HG03135 (cell line): ENCODE measurements at regions not wholly inside any gene's neighbourhood (a gene's known extent, or its start where the extent isn't known, plus 50 kb on each side); places are given as distances from the start of the nearest gene placed in this dataset.

ENCODE experiments used
- ATAC-seq: cut with Tn5 transposase; IDR thresholded peaks from one replicate; pipeline ENCODE4 v1.9.1; 2021; ENCODE audit warnings: mild to moderate bottlenecking, moderate library complexity; ENCODE audit not compliant: unreplicated experiment

- no peak for ATAC-seq
These were observed 227.7 kb upstream of the B3GAT1 start for GRCh38 chr11:134639586-134640330.

GRCh38 chr11:134638796-134639430 lies 226.9 kb upstream of the B3GAT1 start:
- no peak for ATAC-seq

- no peak for ATAC-seq
These were observed 225.3 kb upstream of the B3GAT1 start for GRCh38 chr11:134637091-134638015.

GRCh38 chr11:134636071-134636470 lies 224.0 kb upstream of the B3GAT1 start:
- no peak for ATAC-seq

GRCh38 chr11:134634897-134635831 lies 223.1 kb upstream of the B3GAT1 start:
- ATAC-seq, result no peak

GRCh38 chr11:134633276-134633675 lies 221.2 kb upstream of the B3GAT1 start:
- no peak for ATAC-seq

- no peak for ATAC-seq
These were observed 220.5 kb upstream of the B3GAT1 start for GRCh38 chr11:134632347-134633119.

- ATAC-seq, result no peak
These were observed 218.8 kb upstream of the B3GAT1 start for GRCh38 chr11:134630861-134631260.

- ATAC-seq, result no peak
These were observed 216.4 kb upstream of the B3GAT1 start for GRCh38 chr11:134628426-134628825.

- ATAC-seq, result no peak
These were observed 214.0 kb upstream of the B3GAT1 start for GRCh38 chr11:134626032-134626431.

- ATAC-seq, result no peak
These were observed 213.6 kb upstream of the B3GAT1 start for GRCh38 chr11:134625631-134626030.

GRCh38 chr11:134625151-134625550 lies 213.1 kb upstream of the B3GAT1 start:
- ATAC-seq, result no peak

GRCh38 chr11:134624166-134624920 lies 212.3 kb upstream of the B3GAT1 start:
- ATAC-seq, result no peak

- no peak for ATAC-seq
These were observed 211.7 kb upstream of the B3GAT1 start for GRCh38 chr11:134623711-134624110.

- ATAC-seq, result no peak
These were observed 210.4 kb upstream of the B3GAT1 start for GRCh38 chr11:134622458-134622857.

- no peak for ATAC-seq
These were observed 205.3 kb upstream of the B3GAT1 start for GRCh38 chr11:134617360-134617759.

GRCh38 chr11:134616038-134616437 lies 204.0 kb upstream of the B3GAT1 start:
- no peak for ATAC-seq

- no peak for ATAC-seq
These were observed 203.1 kb upstream of the B3GAT1 start for GRCh38 chr11:134615041-134615615.

- ATAC-seq, result no peak
These were observed 202.1 kb upstream of the B3GAT1 start for GRCh38 chr11:134614141-134614540.
